Gastrocnemius medialis (tissue), 4 donors: ENCODE measurements at regions not wholly inside any gene's neighbourhood (a gene's known extent, or its start where the extent isn't known, plus 50 kb on each side); places are given as distances from the start of the nearest gene placed in this dataset.

Experiments
- CTCF ChIP-seq, 5 experiments: fragments of 450-650 bp in 3 of 5; fragments of 200-600 bp in 2 of 5; sonication (generic) in 2 of 5; IDR thresholded peaks in 4 of 5; conservative IDR thresholded peaks in 1 of 5; 1 replicate in 4 of 5; 2 replicates in 1 of 5; pipeline ENCODE4 v1.5.1; 2016 to 2019; ENCODE audit warnings: antibody characterized with exemption in 5 of 5, mild to moderate bottlenecking in 3 of 5, moderate library complexity in 3 of 5
- POLR2A ChIP-seq, 2 donors: fragments of 450-650 bp; IDR thresholded peaks; one replicate each; pipeline ENCODE4 v1.6.1; 2017; ENCODE audit warnings: antibody characterized with exemption in 2 of 2, mild to moderate bottlenecking in 2 of 2, moderate library complexity in 2 of 2

DNA sequence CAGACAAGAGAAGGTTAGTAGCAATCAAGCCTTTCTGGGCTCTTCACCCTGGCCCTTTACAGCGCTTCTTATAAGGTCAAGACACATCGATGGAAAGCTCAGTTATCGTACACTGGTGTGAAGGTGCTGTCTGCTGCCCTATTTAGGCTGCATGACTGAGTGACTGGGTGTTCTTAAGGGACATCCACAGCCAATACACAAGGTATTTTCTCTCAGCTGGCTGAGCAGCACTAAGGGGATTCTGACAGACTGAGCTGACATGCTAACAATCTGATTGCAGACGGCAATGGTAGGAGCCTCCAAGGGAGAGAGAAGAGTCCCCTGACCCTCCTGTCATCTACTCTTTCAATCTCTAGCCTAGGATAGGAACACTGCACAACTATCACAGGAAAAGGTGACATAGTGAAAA lies 577.9 kb downstream of the ISL1 start:
- no peak for TF ChIP-seq CTCF (IDR thresholded peaks at IDR 0.05 in 4 of 5, conservative IDR thresholded peaks at IDR 0.05 in 1 of 5)
- no peak for TF ChIP-seq POLR2A (IDR thresholded peaks at IDR 0.05)
